GM23338 (cell line): ENCODE measurements at regions not wholly inside any gene's neighbourhood (a gene's known extent, or its start where the extent isn't known, plus 50 kb on each side); places are given as distances from the start of the nearest gene placed in this dataset.

Experiments
- ATAC-seq: fragments of 200-7000 bp; cut with Tn5 transposase; 3 replicates; pipeline ENCODE4 v1.9.1; 2020
- DNase-seq: peaks from one replicate; pipeline ENCODE4 v3.0.0-alpha.2; 2015; ENCODE audit warnings: low spot score
- H2AFZ ChIP-seq: fragments of 200-600 bp; sonication (generic); 2 replicates; pipeline ENCODE4 v1.8.0; 2016; ENCODE audit warnings: antibody characterized with exemption, mild to moderate bottlenecking, moderate library complexity
- H3F3A ChIP-seq: fragments of 200-600 bp; sonication (generic); replicated peaks from 2 replicates; pipeline ENCODE4 v1.8.0; 2017; ENCODE audit warnings: antibody characterized with exemption, mixed run types, low read depth
- H3K27ac ChIP-seq: fragments of 200-600 bp; sonication (generic); 2 replicates; pipeline ENCODE4 v1.6.1; 2016; ENCODE audit warnings: low read depth
- H3K27me3 ChIP-seq: fragments of 200-600 bp; sonication (generic); 2 replicates; pipeline ENCODE4 v1.8.0; 2016; ENCODE audit warnings: mild to moderate bottlenecking, mixed run types, moderate library complexity; ENCODE audit not compliant: insufficient read depth
- H3K36me3 ChIP-seq: fragments of 200-600 bp; sonication (generic); 2 replicates; pipeline ENCODE4 v1.8.0; 2016; ENCODE audit warnings: mild to moderate bottlenecking; ENCODE audit not compliant: insufficient read depth
- H3K4me1 ChIP-seq: fragments of 200-600 bp; sonication (generic); 2 replicates; pipeline ENCODE4 v1.8.0; 2016; ENCODE audit warnings: mild to moderate bottlenecking, moderate library complexity; ENCODE audit not compliant: insufficient read depth
- H3K4me2 ChIP-seq: fragments of 200-600 bp; sonication (generic); 2 replicates; pipeline ENCODE4 v1.7.1; 2017; ENCODE audit warnings: mixed run types
- H3K4me3 ChIP-seq: fragments of 200-600 bp; sonication (generic); 2 replicates; pipeline ENCODE4 v1.6.1; 2016; ENCODE audit warnings: mixed run types
- H3K79me2 ChIP-seq: fragments of 200-600 bp; sonication (generic); replicated peaks from 2 replicates; pipeline ENCODE4 v1.8.0; 2017; ENCODE audit warnings: mild to moderate bottlenecking; ENCODE audit not compliant: insufficient read depth
- H3K9me2 ChIP-seq: fragments of 200-600 bp; sonication (generic); 2 replicates; pipeline ENCODE4 v1.8.0; 2017; ENCODE audit not compliant: insufficient read depth
- H4K20me1 ChIP-seq: fragments of 200-600 bp; sonication (generic); replicated peaks from 2 replicates; pipeline ENCODE4 v1.8.0; 2017; ENCODE audit warnings: mild to moderate bottlenecking; ENCODE audit not compliant: insufficient read depth
- H3K27ac Mint-ChIP-seq: 2 replicates; pipeline ENCODE4 v1.8.0; 2020; ENCODE audit warnings: inconsistent platforms, mild to moderate bottlenecking, moderate library complexity, mixed read lengths
- H3K27me3 Mint-ChIP-seq: 3 replicates; pipeline ENCODE4 v1.8.0; 2022; ENCODE audit warnings: low read depth, mild to moderate bottlenecking, moderate library complexity, mixed read lengths, inconsistent platforms; ENCODE audit not compliant: insufficient read depth, poor library complexity
- H3K36me3 Mint-ChIP-seq: 3 replicates; pipeline ENCODE4 v1.8.0; 2021; ENCODE audit warnings: low read depth, mild to moderate bottlenecking, inconsistent platforms, moderate library complexity, mixed read lengths
- H3K4me1 Mint-ChIP-seq: 3 replicates; pipeline ENCODE4 v1.8.0; 2020; ENCODE audit warnings: mild to moderate bottlenecking, inconsistent platforms, mixed read lengths
- H3K4me3 Mint-ChIP-seq: 3 replicates; pipeline ENCODE4 v1.8.0; 2021; ENCODE audit warnings: moderate library complexity, mild to moderate bottlenecking, inconsistent platforms, mixed read lengths
- H3K9me3 Mint-ChIP-seq: 3 replicates; pipeline ENCODE4 v1.8.0; 2020; ENCODE audit warnings: moderate library complexity, mild to moderate bottlenecking, inconsistent platforms, mixed read lengths
- EZH2 ChIP-seq: fragments of 200-600 bp; sonication (generic); IDR thresholded peaks from one replicate; pipeline ENCODE4 v1.8.0; 2017; ENCODE audit warnings: antibody characterized with exemption, mild to moderate bottlenecking, low read depth; ENCODE audit not compliant: unreplicated experiment
- EZH2phosphoT487 ChIP-seq: fragments of 200-600 bp; sonication (generic); IDR thresholded peaks from one replicate; pipeline ENCODE4 v1.8.1; 2018; ENCODE audit warnings: antibody characterized with exemption; ENCODE audit not compliant: unreplicated experiment
- NANOG ChIP-seq: IDR thresholded peaks from 2 replicates; pipeline ENCODE4 v1.6.1; 2016; ENCODE audit warnings: antibody characterized with exemption, borderline replicate concordance
- TF ChIP-seq, protein P1 (sequence below): fragments of 250-450 bp; sonication (Bioruptor Pico); IDR thresholded peaks from 2 replicates; pipeline ENCODE4 v1.5.0; 2020; ENCODE audit warnings: mild to moderate bottlenecking, moderate library complexity
- TF ChIP-seq, protein P2 (sequence below), 2 experiments: fragments of 200-600 bp in 1 of 2; sonication (generic) in 1 of 2; conservative IDR thresholded peaks; 2 replicates each; pipeline versions ENCODE4 v1.5.1 to v1.6.1; 2016 to 2017; ENCODE audit warnings: antibody characterized with exemption in 2 of 2, low read depth in 2 of 2, mild to moderate bottlenecking in 2 of 2, moderate library complexity in 1 of 2

DNA sequence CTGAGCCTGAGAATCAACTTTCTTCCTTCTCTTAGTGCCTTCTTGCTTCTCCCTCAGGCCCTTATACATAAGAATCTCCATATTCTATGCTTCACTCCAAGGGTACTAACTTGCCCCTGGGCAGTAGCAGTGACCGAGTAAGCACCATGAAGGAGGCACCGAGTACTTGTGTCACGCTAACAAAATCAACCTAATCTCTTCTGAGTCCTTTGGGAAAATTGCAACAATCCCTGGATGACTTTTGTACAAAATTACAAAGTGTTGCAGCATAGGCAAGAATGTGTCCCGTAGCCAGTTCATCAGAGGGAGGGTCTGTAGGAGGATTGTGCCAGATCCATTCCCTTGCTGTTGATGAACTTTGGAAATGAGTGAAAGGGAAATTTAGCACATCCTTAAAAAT, 80.4 kb upstream of the EEPD1 start:
- no peak overlapping the region for H2AFZ ChIP-seq
- H4K20me1 ChIP-seq: no peaks in the 10 kb centered on the region
- Mint-ChIP-seq H3K36me3 (no peaks in the 10 kb centered on the region), H3K9me3 (no peaks in the 10 kb centered on the region), H3K4me1 (peaks cover 9% of the 10 kb centered on the region), H3K27me3 (peaks cover 5% of the 10 kb centered on the region), H3K4me3 (no peak overlapping the region), H3K27ac (no peak overlapping the region; the same call in 1 of the 2 replicates)
- H3F3A ChIP-seq: no peaks in the 10 kb centered on the region
- ATAC-seq (no peak), DNase-seq (no peak)
- H3K4me1 ChIP-seq: no peaks in the 10 kb centered on the region
- H3K4me2 ChIP-seq: no peak overlapping the region
- peaks cover 3% of the 10 kb centered on the region; the same call in 1 of the 2 replicates for H3K9me2 ChIP-seq
- TF ChIP-seq, protein P1, sequence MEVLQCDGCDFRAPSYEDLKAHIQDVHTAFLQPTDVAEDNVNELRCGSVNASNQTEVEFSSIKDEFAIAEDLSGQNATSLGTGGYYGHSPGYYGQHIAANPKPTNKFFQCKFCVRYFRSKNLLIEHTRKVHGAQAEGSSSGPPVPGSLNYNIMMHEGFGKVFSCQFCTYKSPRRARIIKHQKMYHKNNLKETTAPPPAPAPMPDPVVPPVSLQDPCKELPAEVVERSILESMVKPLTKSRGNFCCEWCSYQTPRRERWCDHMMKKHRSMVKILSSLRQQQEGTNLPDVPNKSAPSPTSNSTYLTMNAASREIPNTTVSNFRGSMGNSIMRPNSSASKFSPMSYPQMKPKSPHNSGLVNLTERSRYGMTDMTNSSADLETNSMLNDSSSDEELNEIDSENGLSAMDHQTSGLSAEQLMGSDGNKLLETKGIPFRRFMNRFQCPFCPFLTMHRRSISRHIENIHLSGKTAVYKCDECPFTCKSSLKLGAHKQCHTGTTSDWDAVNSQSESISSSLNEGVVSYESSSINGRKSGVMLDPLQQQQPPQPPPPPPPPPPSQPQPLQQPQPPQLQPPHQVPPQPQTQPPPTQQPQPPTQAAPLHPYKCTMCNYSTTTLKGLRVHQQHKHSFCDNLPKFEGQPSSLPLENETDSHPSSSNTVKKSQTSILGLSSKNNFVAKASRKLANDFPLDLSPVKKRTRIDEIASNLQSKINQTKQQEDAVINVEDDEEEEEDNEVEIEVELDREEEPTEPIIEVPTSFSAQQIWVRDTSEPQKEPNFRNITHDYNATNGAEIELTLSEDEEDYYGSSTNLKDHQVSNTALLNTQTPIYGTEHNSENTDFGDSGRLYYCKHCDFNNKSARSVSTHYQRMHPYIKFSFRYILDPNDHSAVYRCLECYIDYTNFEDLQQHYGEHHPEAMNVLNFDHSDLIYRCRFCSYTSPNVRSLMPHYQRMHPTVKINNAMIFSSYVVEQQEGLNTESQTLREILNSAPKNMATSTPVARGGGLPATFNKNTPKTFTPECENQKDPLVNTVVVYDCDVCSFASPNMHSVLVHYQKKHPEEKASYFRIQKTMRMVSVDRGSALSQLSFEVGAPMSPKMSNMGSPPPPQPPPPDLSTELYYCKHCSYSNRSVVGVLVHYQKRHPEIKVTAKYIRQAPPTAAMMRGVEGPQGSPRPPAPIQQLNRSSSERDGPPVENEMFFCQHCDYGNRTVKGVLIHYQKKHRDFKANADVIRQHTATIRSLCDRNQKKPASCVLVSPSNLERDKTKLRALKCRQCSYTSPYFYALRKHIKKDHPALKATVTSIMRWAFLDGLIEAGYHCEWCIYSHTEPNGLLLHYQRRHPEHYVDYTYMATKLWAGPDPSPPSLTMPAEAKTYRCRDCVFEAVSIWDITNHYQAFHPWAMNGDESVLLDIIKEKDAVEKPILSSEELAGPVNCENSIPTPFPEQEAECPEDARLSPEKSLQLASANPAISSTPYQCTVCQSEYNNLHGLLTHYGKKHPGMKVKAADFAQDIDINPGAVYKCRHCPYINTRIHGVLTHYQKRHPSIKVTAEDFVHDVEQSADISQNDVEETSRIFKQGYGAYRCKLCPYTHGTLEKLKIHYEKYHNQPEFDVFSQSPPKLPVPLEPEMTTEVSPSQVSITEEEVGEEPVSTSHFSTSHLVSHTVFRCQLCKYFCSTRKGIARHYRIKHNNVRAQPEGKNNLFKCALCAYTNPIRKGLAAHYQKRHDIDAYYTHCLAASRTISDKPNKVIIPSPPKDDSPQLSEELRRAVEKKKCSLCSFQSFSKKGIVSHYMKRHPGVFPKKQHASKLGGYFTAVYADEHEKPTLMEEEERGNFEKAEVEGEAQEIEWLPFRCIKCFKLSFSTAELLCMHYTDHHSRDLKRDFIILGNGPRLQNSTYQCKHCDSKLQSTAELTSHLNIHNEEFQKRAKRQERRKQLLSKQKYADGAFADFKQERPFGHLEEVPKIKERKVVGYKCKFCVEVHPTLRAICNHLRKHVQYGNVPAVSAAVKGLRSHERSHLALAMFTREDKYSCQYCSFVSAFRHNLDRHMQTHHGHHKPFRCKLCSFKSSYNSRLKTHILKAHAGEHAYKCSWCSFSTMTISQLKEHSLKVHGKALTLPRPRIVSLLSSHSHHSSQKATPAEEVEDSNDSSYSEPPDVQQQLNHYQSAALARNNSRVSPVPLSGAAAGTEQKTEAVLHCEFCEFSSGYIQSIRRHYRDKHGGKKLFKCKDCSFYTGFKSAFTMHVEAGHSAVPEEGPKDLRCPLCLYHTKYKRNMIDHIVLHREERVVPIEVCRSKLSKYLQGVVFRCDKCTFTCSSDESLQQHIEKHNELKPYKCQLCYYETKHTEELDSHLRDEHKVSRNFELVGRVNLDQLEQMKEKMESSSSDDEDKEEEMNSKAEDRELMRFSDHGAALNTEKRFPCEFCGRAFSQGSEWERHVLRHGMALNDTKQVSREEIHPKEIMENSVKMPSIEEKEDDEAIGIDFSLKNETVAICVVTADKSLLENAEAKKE (CRISPR knock-in tag): no peak
- TF ChIP-seq, protein P2, sequence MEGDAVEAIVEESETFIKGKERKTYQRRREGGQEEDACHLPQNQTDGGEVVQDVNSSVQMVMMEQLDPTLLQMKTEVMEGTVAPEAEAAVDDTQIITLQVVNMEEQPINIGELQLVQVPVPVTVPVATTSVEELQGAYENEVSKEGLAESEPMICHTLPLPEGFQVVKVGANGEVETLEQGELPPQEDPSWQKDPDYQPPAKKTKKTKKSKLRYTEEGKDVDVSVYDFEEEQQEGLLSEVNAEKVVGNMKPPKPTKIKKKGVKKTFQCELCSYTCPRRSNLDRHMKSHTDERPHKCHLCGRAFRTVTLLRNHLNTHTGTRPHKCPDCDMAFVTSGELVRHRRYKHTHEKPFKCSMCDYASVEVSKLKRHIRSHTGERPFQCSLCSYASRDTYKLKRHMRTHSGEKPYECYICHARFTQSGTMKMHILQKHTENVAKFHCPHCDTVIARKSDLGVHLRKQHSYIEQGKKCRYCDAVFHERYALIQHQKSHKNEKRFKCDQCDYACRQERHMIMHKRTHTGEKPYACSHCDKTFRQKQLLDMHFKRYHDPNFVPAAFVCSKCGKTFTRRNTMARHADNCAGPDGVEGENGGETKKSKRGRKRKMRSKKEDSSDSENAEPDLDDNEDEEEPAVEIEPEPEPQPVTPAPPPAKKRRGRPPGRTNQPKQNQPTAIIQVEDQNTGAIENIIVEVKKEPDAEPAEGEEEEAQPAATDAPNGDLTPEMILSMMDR (conservative IDR thresholded peaks at IDR 0.05; ENCODE audit: low read depth in 2 of 2): no peak
- TF ChIP-seq EZH2phosphoT487 (no peak), EZH2 (no peak), NANOG (no peak)
- no peak overlapping the region for H3K4me3 ChIP-seq
- no peaks in the 10 kb centered on the region for H3K27me3 ChIP-seq
- no peaks in the 10 kb centered on the region for H3K79me2 ChIP-seq
- H3K36me3 ChIP-seq: no peaks in the 10 kb centered on the region
- H3K27ac ChIP-seq: no peak overlapping the region
